WTC11 (cell line): ENCODE measurements at regions not wholly inside any gene's neighbourhood (a gene's known extent, or its start where the extent isn't known, plus 50 kb on each side); places are given as distances from the start of the nearest gene placed in this dataset.

Experiments used
- ATAC-seq: fragments of 200-7000 bp; cut with Tn5 transposase; 2 replicates; pipeline ENCODE4 v1.10.0; 2021; ENCODE audit warnings: mild to moderate bottlenecking, moderate library complexity
- CTCF ChIA-PET: fragments of 300-600 bp; sonication (Branson Sonifier 250); formaldehyde crosslinking; loops from one replicate; lab custom pipeline; 2021; ENCODE audit warnings: antibody characterized with exemption; lab: Charles Lee
- POLR2A ChIA-PET: fragments of 350-600 bp; sonication (Branson Sonifier 250); formaldehyde crosslinking; loops from one replicate; lab custom pipeline; 2021; ENCODE audit warnings: antibody characterized with exemption; lab: Charles Lee
- DNase-seq: peaks from one replicate; pipeline ENCODE4 v3.0.0; 2021; ENCODE audit warnings: low spot score
- H3K27ac Mint-ChIP-seq: 2 replicates; pipeline ENCODE4 v1.8.0; 2021; ENCODE audit warnings: mixed read lengths
- H3K27me3 Mint-ChIP-seq: 2 replicates; pipeline ENCODE4 v1.8.0; 2021; ENCODE audit warnings: low read depth, mild to moderate bottlenecking, moderate library complexity, mixed read lengths
- H3K36me3 Mint-ChIP-seq: 2 replicates; pipeline ENCODE4 v1.8.0; 2021; ENCODE audit warnings: mixed read lengths
- H3K4me1 Mint-ChIP-seq: 2 replicates; pipeline ENCODE4 v1.8.0; 2022; ENCODE audit warnings: mixed read lengths
- H3K4me3 Mint-ChIP-seq: 2 replicates; pipeline ENCODE4 v1.8.0; 2021; ENCODE audit warnings: mild to moderate bottlenecking, moderate library complexity, mixed read lengths
- H3K9me3 Mint-ChIP-seq: 2 replicates; pipeline ENCODE4 v1.8.0; 2021; ENCODE audit warnings: mixed read lengths
- ATF6 ChIP-seq: sonication (generic); formaldehyde crosslinking; IDR thresholded peaks from 2 replicates; pipeline ENCODE4 v1.8.1; 2023; ENCODE audit warnings: mild to moderate bottlenecking, missing genetic modification reagents
- CREB1 ChIP-seq: sonication (generic); formaldehyde crosslinking; IDR thresholded peaks from 2 replicates; pipeline ENCODE4 v1.8.0; 2023; ENCODE audit warnings: mild to moderate bottlenecking, missing genetic modification reagents
- EMX1 ChIP-seq: fragments of 250-450 bp; sonication (Bioruptor Pico); IDR thresholded peaks from 2 replicates; pipeline ENCODE4 v1.8.0; 2021; ENCODE audit warnings: mild to moderate bottlenecking
- ETV6 ChIP-seq: sonication (generic); formaldehyde crosslinking; IDR thresholded peaks from 2 replicates; pipeline ENCODE4 v1.8.1; 2022; ENCODE audit warnings: mild to moderate bottlenecking, missing genetic modification reagents
- FOXK1 ChIP-seq: sonication (generic); formaldehyde crosslinking; IDR thresholded peaks from 2 replicates; pipeline ENCODE4 v1.8.0; 2022; ENCODE audit warnings: mild to moderate bottlenecking, moderate library complexity, missing genetic modification reagents
- JAZF1 ChIP-seq: fragments of 250-450 bp; sonication (Bioruptor Pico); IDR thresholded peaks from 2 replicates; pipeline ENCODE4 v1.9.0; 2021; ENCODE audit warnings: moderate library complexity, mild to moderate bottlenecking, inconsistent platforms
- MXD4 ChIP-seq: fragments of 250-450 bp; sonication (Bioruptor Pico); IDR thresholded peaks from 2 replicates; pipeline ENCODE4 v1.8.0; 2021; ENCODE audit warnings: mild to moderate bottlenecking, moderate library complexity, borderline replicate concordance
- NFYB ChIP-seq: sonication (generic); formaldehyde crosslinking; conservative IDR thresholded peaks from 2 replicates; pipeline ENCODE4 v1.8.0; 2022; ENCODE audit warnings: low read depth, missing genetic modification reagents
- ZSCAN18 ChIP-seq: fragments of 250-450 bp; sonication (Bioruptor Pico); IDR thresholded peaks from 2 replicates; pipeline ENCODE4 v2.1.2; 2022; ENCODE audit warnings: mild to moderate bottlenecking, moderate library complexity
- TF ChIP-seq, protein P1 (sequence below): fragments of 250-450 bp; sonication (Bioruptor Pico); IDR thresholded peaks from 2 replicates; pipeline ENCODE4 v1.9.0; 2021; ENCODE audit warnings: moderate library complexity, mild to moderate bottlenecking, inconsistent platforms, borderline replicate concordance
- TF ChIP-seq, protein P2 (sequence below): sonication (generic); formaldehyde crosslinking; IDR thresholded peaks from 2 replicates; pipeline ENCODE4 v1.8.0; 2022; ENCODE audit warnings: missing genetic modification reagents
- TF ChIP-seq, protein P3 (sequence below): sonication (generic); formaldehyde crosslinking; IDR thresholded peaks from 2 replicates; pipeline ENCODE4 v1.8.0; 2023; ENCODE audit warnings: mild to moderate bottlenecking, missing genetic modification reagents
- TF ChIP-seq, protein P4 (sequence below): sonication (generic); formaldehyde crosslinking; IDR thresholded peaks from 2 replicates; pipeline ENCODE4 v1.8.1; 2022; ENCODE audit warnings: low read depth, missing genetic modification reagents, borderline replicate concordance
- TF ChIP-seq, protein P5 (sequence below): sonication (generic); formaldehyde crosslinking; IDR thresholded peaks from 2 replicates; pipeline ENCODE4 v1.8.0; 2022; ENCODE audit warnings: mild to moderate bottlenecking, missing genetic modification reagents

DNA sequence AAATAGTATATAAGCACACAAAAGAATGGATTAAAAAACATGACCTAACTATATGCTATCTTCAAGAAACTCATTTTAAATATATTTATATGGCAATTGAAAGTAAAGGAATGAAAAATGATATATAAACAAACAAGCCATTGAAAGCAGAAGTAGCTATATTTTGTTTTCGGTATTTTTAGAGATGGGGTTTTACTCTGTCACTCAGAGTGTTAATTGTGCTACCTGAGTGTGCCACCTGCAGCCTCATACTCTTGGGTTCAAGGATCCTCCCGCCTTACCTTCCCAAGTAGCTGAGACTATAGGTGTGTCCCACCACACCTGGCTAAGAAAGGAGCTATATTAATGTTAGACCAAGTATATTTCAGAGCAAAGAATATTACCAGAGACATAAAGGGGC, 624.1 kb downstream of the BUD13 start:
- Mint-ChIP-seq H3K36me3 (peaks cover 10% of the 10 kb centered on the region; the same call in 1 of the 2 replicates), H3K27me3 (no peaks in the 10 kb centered on the region), H3K4me1 (peaks cover 32% of the 10 kb centered on the region)
- ATAC-seq (no peak), DNase-seq (no peak)
- CTCF ChIA-PET: interaction anchor here (0.5 to 2.2 kb wide), 2 partner anchors 16 to 994 kb away, joined by 3 to 5 read pairs; no protein-coding TSS in a partner anchor
- TF ChIP-seq MXD4 (CRISPR knock-in tag) (no peak), EMX1 (CRISPR knock-in tag) (no peak), ETV6 (no peak), ATF6 (CRISPR knock-in tag) (no peak), NFYB (CRISPR knock-in tag) (no peak), CREB1 (no peak), ZSCAN18 (CRISPR knock-in tag) (no peak)
- TF ChIP-seq, protein P1, sequence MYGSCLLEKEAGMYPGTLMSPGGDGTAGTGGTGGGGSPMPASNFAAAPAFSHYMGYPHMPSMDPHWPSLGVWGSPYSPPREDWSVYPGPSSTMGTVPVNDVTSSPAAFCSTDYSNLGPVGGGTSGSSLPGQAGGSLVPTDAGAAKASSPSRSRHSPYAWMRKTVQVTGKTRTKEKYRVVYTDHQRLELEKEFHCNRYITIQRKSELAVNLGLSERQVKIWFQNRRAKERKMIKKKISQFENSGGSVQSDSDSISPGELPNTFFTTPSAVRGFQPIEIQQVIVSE (CRISPR knock-in tag): no peak
- TF ChIP-seq, protein P2, sequence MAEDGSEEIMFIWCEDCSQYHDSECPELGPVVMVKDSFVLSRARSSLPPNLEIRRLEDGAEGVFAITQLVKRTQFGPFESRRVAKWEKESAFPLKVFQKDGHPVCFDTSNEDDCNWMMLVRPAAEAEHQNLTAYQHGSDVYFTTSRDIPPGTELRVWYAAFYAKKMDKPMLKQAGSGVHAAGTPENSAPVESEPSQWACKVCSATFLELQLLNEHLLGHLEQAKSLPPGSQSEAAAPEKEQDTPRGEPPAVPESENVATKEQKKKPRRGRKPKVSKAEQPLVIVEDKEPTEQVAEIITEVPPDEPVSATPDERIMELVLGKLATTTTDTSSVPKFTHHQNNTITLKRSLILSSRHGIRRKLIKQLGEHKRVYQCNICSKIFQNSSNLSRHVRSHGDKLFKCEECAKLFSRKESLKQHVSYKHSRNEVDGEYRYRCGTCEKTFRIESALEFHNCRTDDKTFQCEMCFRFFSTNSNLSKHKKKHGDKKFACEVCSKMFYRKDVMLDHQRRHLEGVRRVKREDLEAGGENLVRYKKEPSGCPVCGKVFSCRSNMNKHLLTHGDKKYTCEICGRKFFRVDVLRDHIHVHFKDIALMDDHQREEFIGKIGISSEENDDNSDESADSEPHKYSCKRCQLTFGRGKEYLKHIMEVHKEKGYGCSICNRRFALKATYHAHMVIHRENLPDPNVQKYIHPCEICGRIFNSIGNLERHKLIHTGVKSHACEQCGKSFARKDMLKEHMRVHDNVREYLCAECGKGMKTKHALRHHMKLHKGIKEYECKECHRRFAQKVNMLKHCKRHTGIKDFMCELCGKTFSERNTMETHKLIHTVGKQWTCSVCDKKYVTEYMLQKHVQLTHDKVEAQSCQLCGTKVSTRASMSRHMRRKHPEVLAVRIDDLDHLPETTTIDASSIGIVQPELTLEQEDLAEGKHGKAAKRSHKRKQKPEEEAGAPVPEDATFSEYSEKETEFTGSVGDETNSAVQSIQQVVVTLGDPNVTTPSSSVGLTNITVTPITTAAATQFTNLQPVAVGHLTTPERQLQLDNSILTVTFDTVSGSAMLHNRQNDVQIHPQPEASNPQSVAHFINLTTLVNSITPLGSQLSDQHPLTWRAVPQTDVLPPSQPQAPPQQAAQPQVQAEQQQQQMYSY: no peak
- TF ChIP-seq, protein P3, sequence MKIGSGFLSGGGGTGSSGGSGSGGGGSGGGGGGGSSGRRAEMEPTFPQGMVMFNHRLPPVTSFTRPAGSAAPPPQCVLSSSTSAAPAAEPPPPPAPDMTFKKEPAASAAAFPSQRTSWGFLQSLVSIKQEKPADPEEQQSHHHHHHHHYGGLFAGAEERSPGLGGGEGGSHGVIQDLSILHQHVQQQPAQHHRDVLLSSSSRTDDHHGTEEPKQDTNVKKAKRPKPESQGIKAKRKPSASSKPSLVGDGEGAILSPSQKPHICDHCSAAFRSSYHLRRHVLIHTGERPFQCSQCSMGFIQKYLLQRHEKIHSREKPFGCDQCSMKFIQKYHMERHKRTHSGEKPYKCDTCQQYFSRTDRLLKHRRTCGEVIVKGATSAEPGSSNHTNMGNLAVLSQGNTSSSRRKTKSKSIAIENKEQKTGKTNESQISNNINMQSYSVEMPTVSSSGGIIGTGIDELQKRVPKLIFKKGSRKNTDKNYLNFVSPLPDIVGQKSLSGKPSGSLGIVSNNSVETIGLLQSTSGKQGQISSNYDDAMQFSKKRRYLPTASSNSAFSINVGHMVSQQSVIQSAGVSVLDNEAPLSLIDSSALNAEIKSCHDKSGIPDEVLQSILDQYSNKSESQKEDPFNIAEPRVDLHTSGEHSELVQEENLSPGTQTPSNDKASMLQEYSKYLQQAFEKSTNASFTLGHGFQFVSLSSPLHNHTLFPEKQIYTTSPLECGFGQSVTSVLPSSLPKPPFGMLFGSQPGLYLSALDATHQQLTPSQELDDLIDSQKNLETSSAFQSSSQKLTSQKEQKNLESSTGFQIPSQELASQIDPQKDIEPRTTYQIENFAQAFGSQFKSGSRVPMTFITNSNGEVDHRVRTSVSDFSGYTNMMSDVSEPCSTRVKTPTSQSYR (CRISPR knock-in tag): no peak
- TF ChIP-seq, protein P4, sequence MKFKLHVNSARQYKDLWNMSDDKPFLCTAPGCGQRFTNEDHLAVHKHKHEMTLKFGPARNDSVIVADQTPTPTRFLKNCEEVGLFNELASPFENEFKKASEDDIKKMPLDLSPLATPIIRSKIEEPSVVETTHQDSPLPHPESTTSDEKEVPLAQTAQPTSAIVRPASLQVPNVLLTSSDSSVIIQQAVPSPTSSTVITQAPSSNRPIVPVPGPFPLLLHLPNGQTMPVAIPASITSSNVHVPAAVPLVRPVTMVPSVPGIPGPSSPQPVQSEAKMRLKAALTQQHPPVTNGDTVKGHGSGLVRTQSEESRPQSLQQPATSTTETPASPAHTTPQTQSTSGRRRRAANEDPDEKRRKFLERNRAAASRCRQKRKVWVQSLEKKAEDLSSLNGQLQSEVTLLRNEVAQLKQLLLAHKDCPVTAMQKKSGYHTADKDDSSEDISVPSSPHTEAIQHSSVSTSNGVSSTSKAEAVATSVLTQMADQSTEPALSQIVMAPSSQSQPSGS (CRISPR knock-in tag): no peak
- TF ChIP-seq, all 79 proteins: peak for 0
- Mint-ChIP-seq H3K27ac (no peak overlapping the region), H3K4me3 (no peak overlapping the region), H3K9me3 (peaks cover 22% of the 10 kb centered on the region)
- POLR2A ChIA-PET: interaction anchor here (0.6 kb wide), 1 partner anchor 166 kb away, joined by 3 read pairs; no protein-coding TSS in a partner anchor

DNA sequence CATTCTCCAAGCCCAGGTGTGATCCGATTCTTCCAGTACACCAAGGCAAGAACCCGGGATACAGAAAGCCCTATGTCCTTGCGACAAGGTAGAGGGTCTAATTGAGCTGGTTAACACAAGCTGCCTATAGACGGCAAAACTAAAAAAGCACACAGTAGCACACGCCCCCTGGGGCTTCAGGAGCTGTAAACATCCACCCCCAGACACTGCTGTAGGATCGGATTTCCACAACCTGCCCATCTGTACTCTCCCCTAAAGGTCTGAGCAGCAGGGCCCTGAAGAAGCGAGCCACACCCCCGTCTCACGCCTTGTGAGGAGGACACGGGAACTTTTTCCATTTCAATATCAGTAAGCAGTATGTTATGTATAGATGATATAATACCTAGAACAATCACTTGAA, 624.7 kb downstream of the BUD13 start:
- no peak overlapping the region for H3K4me3 Mint-ChIP-seq
- ATAC-seq: peak; percentile 93
- ChIA-PET POLR2A (no interaction called here), CTCF (interaction anchor here (2.2 kb wide), 1 partner anchor 16 kb away, joined by 5 read pairs; no protein-coding TSS in a partner anchor)
- TF ChIP-seq, protein P5, sequence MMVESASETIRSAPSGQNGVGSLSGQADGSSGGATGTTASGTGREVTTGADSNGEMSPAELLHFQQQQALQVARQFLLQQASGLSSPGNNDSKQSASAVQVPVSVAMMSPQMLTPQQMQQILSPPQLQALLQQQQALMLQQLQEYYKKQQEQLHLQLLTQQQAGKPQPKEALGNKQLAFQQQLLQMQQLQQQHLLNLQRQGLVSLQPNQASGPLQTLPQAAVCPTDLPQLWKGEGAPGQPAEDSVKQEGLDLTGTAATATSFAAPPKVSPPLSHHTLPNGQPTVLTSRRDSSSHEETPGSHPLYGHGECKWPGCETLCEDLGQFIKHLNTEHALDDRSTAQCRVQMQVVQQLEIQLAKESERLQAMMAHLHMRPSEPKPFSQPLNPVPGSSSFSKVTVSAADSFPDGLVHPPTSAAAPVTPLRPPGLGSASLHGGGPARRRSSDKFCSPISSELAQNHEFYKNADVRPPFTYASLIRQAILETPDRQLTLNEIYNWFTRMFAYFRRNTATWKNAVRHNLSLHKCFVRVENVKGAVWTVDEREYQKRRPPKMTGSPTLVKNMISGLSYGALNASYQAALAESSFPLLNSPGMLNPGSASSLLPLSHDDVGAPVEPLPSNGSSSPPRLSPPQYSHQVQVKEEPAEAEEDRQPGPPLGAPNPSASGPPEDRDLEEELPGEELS (CRISPR knock-in tag): no peak
- TF ChIP-seq FOXK1 (CRISPR knock-in tag): 0 out of 2 replicates have a peak, but pooled peaks have one; percentile 48
- TF ChIP-seq JAZF1 (CRISPR knock-in tag): no peak
- no peaks in the 10 kb centered on the region for H3K27me3 Mint-ChIP-seq
- H3K36me3 Mint-ChIP-seq: peaks cover 10% of the 10 kb centered on the region; the same call in 1 of the 2 replicates
- H3K4me1 Mint-ChIP-seq: peaks cover 32% of the 10 kb centered on the region
- H3K27ac Mint-ChIP-seq: no peak overlapping the region
- H3K9me3 Mint-ChIP-seq: peaks cover 22% of the 10 kb centered on the region
- DNase-seq: peak; percentile 49
